AG04450 (cell line): ENCODE measurements at regions not wholly inside any gene's neighbourhood (a gene's known extent, or its start where the extent isn't known, plus 50 kb on each side); places are given as distances from the start of the nearest gene placed in this dataset.
"Not testable (repeated sequence)": the region's sequence is repeated elsewhere in the genome, so short reads cannot be mapped to it uniquely, and the experiment has no call there.

Source experiments
- CTCF ChIA-PET: fragments of 300-600, 350-600 bp; formaldehyde crosslinking; extraction: SDS; loops from one replicate; lab custom pipeline; 2022; ENCODE audit warnings: antibody characterized with exemption, inconsistent platforms; lab: Charles Lee
- POLR2A ChIA-PET: fragments of 350-600 bp; formaldehyde crosslinking; extraction: SDS; loops from one replicate; lab custom pipeline; 2021; ENCODE audit warnings: antibody characterized with exemption, inconsistent platforms; lab: Yijun Ruan, JAX
- DNase-seq: peaks from one replicate; pipeline ENCODE4 v3.0.0-alpha.2; 2011; ENCODE audit warnings: low read depth, low spot score
- H3K27ac ChIP-seq: one replicate; pipeline ENCODE4 v1.5.1; 2012; ENCODE audit warnings: low read depth, low read length, control low read depth
- H3K27me3 ChIP-seq: one replicate; pipeline ENCODE4 v1.6.0; 2012; ENCODE audit warnings: low read length; ENCODE audit not compliant: control insufficient read depth, insufficient read depth
- H3K4me3 ChIP-seq: 2 replicates; pipeline ENCODE4 v1.5.1; 2011; ENCODE audit warnings: mild to moderate bottlenecking, low read depth, low read length, control low read depth
- H3K9me3 ChIP-seq: 2 replicates; pipeline ENCODE4 v1.5.1; 2012; ENCODE audit warnings: low read length; ENCODE audit not compliant: control insufficient read depth, insufficient read depth
- TF ChIP-seq, protein P1 (sequence below): IDR thresholded peaks from 2 replicates; pipeline ENCODE4 v1.5.1; 2011; ENCODE audit warnings: low read depth, low read length, control low read depth, inconsistent platforms

DNA sequence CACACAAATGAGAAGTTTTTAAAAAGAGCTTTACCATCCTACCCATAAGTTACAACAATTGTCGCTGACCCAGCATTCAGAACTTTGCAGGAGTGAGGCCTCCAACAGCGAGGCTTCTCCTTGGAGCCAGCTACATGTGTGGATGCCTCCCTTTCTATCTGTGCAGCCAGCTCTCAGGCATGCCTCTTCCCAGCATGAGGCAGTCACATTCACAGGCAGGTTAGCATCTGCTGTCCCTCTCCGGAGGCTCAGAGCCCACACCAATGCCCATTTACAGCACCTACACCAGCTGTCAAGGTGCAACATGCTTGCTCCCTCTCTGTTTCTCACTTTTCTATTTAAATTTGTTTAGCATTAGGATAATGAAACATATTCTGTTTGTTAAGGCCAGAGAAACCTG is 278.7 kb upstream of the PODXL start:
- TF ChIP-seq, protein P1, sequence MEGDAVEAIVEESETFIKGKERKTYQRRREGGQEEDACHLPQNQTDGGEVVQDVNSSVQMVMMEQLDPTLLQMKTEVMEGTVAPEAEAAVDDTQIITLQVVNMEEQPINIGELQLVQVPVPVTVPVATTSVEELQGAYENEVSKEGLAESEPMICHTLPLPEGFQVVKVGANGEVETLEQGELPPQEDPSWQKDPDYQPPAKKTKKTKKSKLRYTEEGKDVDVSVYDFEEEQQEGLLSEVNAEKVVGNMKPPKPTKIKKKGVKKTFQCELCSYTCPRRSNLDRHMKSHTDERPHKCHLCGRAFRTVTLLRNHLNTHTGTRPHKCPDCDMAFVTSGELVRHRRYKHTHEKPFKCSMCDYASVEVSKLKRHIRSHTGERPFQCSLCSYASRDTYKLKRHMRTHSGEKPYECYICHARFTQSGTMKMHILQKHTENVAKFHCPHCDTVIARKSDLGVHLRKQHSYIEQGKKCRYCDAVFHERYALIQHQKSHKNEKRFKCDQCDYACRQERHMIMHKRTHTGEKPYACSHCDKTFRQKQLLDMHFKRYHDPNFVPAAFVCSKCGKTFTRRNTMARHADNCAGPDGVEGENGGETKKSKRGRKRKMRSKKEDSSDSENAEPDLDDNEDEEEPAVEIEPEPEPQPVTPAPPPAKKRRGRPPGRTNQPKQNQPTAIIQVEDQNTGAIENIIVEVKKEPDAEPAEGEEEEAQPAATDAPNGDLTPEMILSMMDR, result no peak
- H3K9me3 ChIP-seq, result no peaks in the 10 kb centered on the region
- POLR2A ChIA-PET, result interaction anchor here (0.6 kb wide), 1 partner anchor 11 kb away, joined by 4 read pairs; no protein-coding TSS in a partner anchor
- peaks cover 2% of the 10 kb centered on the region for H3K27me3 ChIP-seq
- H3K4me3 ChIP-seq, result no peak overlapping the region
- DNase-seq, result no peak
- CTCF ChIA-PET, result no interaction called here
- no peak overlapping the region for H3K27ac ChIP-seq

DNA sequence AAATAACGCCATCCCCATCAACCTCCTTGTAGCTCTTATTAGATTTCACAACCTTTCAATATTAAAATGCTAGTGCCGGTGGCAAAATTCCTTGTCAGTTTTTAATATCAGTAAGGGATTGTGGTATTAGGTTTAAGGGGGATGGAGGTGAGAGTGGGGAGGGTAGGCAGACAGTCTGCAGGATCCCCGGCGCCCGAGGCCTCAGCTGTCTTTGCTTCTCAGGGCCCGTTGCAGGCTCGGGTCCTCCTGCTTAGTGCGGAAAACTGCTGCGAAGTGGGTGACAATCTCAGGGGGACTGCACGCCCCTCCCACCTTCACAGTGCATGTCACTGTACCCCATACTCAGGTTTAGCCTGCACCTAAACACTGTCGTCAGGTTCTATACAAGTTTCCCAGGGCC is 274.3 kb upstream of the PODXL start:
- ChIA-PET CTCF (interaction anchor here (1.3 kb wide), 1 partner anchor 28 kb away, joined by 5 read pairs; no protein-coding TSS in a partner anchor), POLR2A (no interaction called here)
- Histone ChIP-seq H3K9me3 (no peaks in the 10 kb centered on the region), H3K4me3 (no peak overlapping the region), H3K27ac (no peak overlapping the region), H3K27me3 (no peaks in the 10 kb centered on the region)
- TF ChIP-seq, protein P1, result no peak
- no peak for DNase-seq

DNA sequence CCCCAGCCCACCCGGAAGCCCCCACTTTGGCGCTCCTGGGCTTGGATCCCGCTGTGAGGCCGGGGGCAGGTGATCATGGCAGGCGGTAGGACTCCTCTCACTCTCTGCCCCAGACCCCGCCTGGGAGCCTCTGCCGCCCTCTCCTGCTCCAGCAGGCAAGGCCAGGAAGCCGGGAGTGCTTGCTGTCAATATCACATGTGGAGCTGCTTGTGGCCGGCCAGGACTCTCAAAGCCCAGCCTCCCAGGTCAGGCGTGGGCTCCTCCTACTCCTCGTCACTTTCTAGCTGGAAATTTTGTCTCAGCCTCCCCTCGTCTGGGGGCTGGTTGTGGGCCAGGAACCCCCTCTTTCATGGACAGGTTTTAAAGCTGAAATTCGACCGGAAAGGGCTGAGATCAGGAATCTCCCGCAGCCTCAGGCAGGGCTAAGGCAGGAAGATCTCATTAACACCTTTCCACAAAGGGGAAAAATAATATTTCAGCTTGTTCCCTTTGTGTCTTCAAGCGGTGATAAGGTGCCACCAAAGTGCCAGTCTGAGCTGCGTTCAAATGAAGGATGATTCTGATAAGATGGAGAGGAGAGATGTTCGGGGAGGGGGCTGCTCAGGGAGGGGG is 273.6 kb upstream of the PODXL start:
- TF ChIP-seq, protein P1, result no peak
- POLR2A ChIA-PET, result no interaction called here
- no peak for DNase-seq
- no peaks in the 10 kb centered on the region for H3K9me3 ChIP-seq
- no peak overlapping the region for H3K27ac ChIP-seq
- CTCF ChIA-PET, result interaction anchor here (1.3 kb wide), 1 partner anchor 29 kb away, joined by 5 read pairs; no protein-coding TSS in a partner anchor
- no peak overlapping the region for H3K4me3 ChIP-seq
- no peaks in the 10 kb centered on the region for H3K27me3 ChIP-seq

DNA sequence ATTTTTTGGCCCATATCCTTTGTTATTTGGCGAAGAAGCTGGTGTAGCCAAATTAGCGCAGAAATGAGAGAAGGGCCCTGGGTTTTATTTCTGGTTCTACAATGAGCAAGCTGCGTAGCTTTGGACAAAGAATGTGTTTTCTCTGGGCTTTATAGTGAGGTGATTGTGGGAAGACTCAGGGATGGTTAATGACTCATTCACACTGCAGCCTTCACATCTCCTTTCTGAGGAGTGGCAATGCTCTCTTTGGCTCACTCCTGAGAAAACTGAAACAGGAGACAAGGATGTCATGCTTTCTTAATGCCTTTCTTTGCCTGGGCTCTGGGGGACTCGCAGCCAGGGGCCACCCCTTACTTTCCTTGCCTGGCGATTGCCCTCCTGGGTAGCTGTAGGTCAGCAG is 271.0 kb upstream of the PODXL start:
- ChIA-PET CTCF (interaction anchor here (1.1 kb wide), 1 partner anchor 32 kb away, joined by 5 read pairs; no protein-coding TSS in a partner anchor), POLR2A (no interaction called here)
- H3K27ac ChIP-seq, result no peak overlapping the region
- H3K27me3 ChIP-seq, result no peaks in the 10 kb centered on the region
- DNase-seq, result no peak
- H3K9me3 ChIP-seq, result no peaks in the 10 kb centered on the region
- no peak overlapping the region for H3K4me3 ChIP-seq
- TF ChIP-seq, protein P1, result no peak

DNA sequence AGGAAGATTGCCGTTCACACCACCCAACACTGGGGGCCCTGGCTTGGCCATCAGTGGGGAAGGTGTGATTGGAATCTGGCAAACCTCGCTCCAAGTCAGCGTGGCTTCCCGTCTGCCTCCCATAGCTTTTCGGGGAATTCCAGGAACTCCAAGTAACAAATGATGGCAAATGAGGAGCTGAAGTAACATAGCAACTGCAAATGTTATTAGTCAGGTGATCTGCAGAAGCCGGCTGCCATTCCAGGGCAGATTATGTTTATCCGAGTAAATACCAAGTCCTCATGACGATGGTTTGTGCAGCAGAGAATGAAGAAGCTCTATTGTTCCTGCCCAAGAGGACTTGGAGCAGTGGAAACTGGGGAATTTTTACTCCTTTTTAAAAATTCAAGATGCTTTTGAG is 270.5 kb upstream of the PODXL start:
- H3K9me3 ChIP-seq, result no peaks in the 10 kb centered on the region
- H3K27me3 ChIP-seq, result no peaks in the 10 kb centered on the region
- ChIA-PET CTCF (interaction anchor here (1.1 kb wide), 1 partner anchor 33 kb away, joined by 5 read pairs; no protein-coding TSS in a partner anchor), POLR2A (no interaction called here)
- no peak for DNase-seq
- TF ChIP-seq, protein P1, result no peak
- no peak overlapping the region for H3K4me3 ChIP-seq
- H3K27ac ChIP-seq, result no peak overlapping the region

DNA sequence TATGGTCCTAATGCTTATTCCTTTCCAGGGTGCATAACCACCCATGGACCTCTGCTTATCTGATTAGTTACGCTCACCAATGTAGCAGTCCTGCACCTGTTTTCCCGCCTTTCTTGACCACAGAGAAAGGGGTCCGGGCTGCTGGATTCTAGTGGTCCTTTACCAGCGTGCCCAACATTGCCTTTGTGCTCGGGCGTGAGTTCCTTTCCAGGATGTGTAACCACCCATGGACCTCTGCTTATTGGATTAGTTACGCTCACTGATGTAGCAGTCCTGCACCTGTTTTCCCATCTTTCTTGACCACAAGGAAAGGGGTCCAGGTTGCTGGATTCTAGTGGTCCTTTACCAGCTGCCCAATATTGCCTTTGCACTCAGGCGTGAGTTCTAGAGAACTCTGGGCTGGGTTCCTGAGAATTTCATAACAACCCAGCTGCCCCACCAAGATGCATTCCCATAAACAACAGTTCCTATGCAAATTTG is 267.6 kb upstream of the PODXL start:
- not testable (repeated sequence) for DNase-seq
- CTCF ChIA-PET, result interaction anchor here (1.4 kb wide), 1 partner anchor 36 kb away, joined by 3 read pairs; no protein-coding TSS in a partner anchor

More for the DNA sequence above, 267.6 kb upstream of the PODXL start:
- POLR2A ChIA-PET, H3K9me3 ChIP-seq, H3K27ac ChIP-seq, H3K4me3 ChIP-seq, H3K27me3 ChIP-seq: not testable (repeated sequence)
